ENCODE measurements at regions not wholly inside any gene's neighbourhood (a gene's known extent, or its start where the extent isn't known, plus 50 kb on each side); places are given as distances from the start of the nearest gene placed in this dataset.

GRCh38 chr21:27070861-27071670, 104.2 kb upstream of the ADAMTS5 start:
- intact Hi-C loops (cut with micrococcal nuclease): no loop called here
- Histone ChIP-seq H3K4me3 (no peak overlapping the region), H3K27ac (replicated peaks) (peak overlapping the region; percentile 37), H3K4me1 (peaks cover 11% of the 10 kb centered on the region), H3K9me3 (replicated peaks) (no peaks in the 10 kb centered on the region), H3K27me3 (ENCODE audit: low read depth) (no peaks in the 10 kb centered on the region), H3K36me3 (no peaks in the 10 kb centered on the region)
- no peak for DNase-seq
- no peak for TF ChIP-seq CTCF (IDR thresholded peaks at IDR 0.05; ENCODE audit: borderline replicate concordance)

- Histone ChIP-seq H3K27ac (replicated peaks) (no peak overlapping the region), H3K4me1 (peaks cover 11% of the 10 kb centered on the region), H3K4me3 (no peak overlapping the region), H3K27me3 (ENCODE audit: low read depth) (no peaks in the 10 kb centered on the region), H3K36me3 (no peaks in the 10 kb centered on the region), H3K9me3 (replicated peaks) (peaks cover 9% of the 10 kb centered on the region)
- no peak for DNase-seq
- TF ChIP-seq CTCF (IDR thresholded peaks at IDR 0.05; ENCODE audit: borderline replicate concordance): no peak
- intact Hi-C loops (cut with micrococcal nuclease): no loop called here
Observed at GRCh38 chr21:27068811-27069210, 101.9 kb upstream of the ADAMTS5 start.

GRCh38 chr21:27067226-27067625, 100.3 kb upstream of the ADAMTS5 start:
- Histone ChIP-seq H3K9me3 (replicated peaks) (peaks cover 24% of the 10 kb centered on the region), H3K4me3 (no peak overlapping the region), H3K27ac (replicated peaks) (no peak overlapping the region), H3K27me3 (ENCODE audit: low read depth) (no peaks in the 10 kb centered on the region), H3K36me3 (no peaks in the 10 kb centered on the region), H3K4me1 (peaks cover 16% of the 10 kb centered on the region)
- no peak for TF ChIP-seq CTCF (IDR thresholded peaks at IDR 0.05; ENCODE audit: borderline replicate concordance)
- intact Hi-C loops (cut with micrococcal nuclease): no loop called here
- DNase-seq: no peak

GRCh38 chr21:27062443-27062842, 95.6 kb upstream of the ADAMTS5 start:
- H3K4me3 ChIP-seq: no peak overlapping the region
- H3K27ac ChIP-seq (replicated peaks): no peak overlapping the region
- DNase-seq: no peak
- no peaks in the 10 kb centered on the region for H3K36me3 ChIP-seq
- H3K4me1 ChIP-seq: peaks cover 10% of the 10 kb centered on the region
- intact Hi-C loops (cut with micrococcal nuclease): no loop called here
- H3K27me3 ChIP-seq (ENCODE audit: low read depth): no peaks in the 10 kb centered on the region
- peaks cover 24% of the 10 kb centered on the region for H3K9me3 ChIP-seq (replicated peaks)
- no peak for TF ChIP-seq CTCF (IDR thresholded peaks at IDR 0.05; ENCODE audit: borderline replicate concordance)

- Histone ChIP-seq H3K36me3 (no peaks in the 10 kb centered on the region), H3K4me1 (peaks cover 10% of the 10 kb centered on the region), H3K4me3 (no peak overlapping the region), H3K27me3 (ENCODE audit: low read depth) (no peaks in the 10 kb centered on the region), H3K27ac (replicated peaks) (no peak overlapping the region), H3K9me3 (replicated peaks) (peaks cover 24% of the 10 kb centered on the region)
- DNase-seq: no peak
- no peak for TF ChIP-seq CTCF (IDR thresholded peaks at IDR 0.05; ENCODE audit: borderline replicate concordance)
- intact Hi-C loops (cut with micrococcal nuclease): no loop called here
Observed at GRCh38 chr21:27061770-27062169, 94.9 kb upstream of the ADAMTS5 start.

Measured in left ventricle myocardium inferior (tissue), 1 donor.